Gastrocnemius medialis (tissue), 4 donors: ENCODE measurements at regions not wholly inside any gene's neighbourhood (a gene's known extent, or its start where the extent isn't known, plus 50 kb on each side); places are given as distances from the start of the nearest gene placed in this dataset.

Experiments
- CTCF ChIP-seq, 5 experiments: fragments of 450-650 bp in 3 of 5; fragments of 200-600 bp in 2 of 5; sonication (generic) in 2 of 5; IDR thresholded peaks in 4 of 5; conservative IDR thresholded peaks in 1 of 5; 1 replicate in 4 of 5; 2 replicates in 1 of 5; pipeline ENCODE4 v1.5.1; 2016 to 2019; ENCODE audit warnings: antibody characterized with exemption in 5 of 5, mild to moderate bottlenecking in 3 of 5, moderate library complexity in 3 of 5
- POLR2A ChIP-seq, 2 donors: fragments of 450-650 bp; IDR thresholded peaks; one replicate each; pipeline ENCODE4 v1.6.1; 2017; ENCODE audit warnings: antibody characterized with exemption in 2 of 2, mild to moderate bottlenecking in 2 of 2, moderate library complexity in 2 of 2

- TF ChIP-seq CTCF (IDR thresholded peaks at IDR 0.05 in 4 of 5, conservative IDR thresholded peaks at IDR 0.05 in 1 of 5) = no peak
- no peak for TF ChIP-seq POLR2A (IDR thresholded peaks at IDR 0.05)
Observed at GRCh38 chr10:55822096-55822495, 539.0 kb downstream of the ZWINT start.
